NCI-H748 (cell line): ENCODE measurements at regions not wholly inside any gene's neighbourhood (a gene's known extent, or its start where the extent isn't known, plus 50 kb on each side); places are given as distances from the start of the nearest gene placed in this dataset.
"Not testable (repeated sequence)": the region's sequence is repeated elsewhere in the genome, so short reads cannot be mapped to it uniquely, and the experiment has no call there.

Source experiments
- DNase-seq: peaks from one replicate; lab custom pipeline; 2025; ENCODE audit not compliant: unreplicated experiment; lab: John Stamatoyannopoulos, UW

DNA sequence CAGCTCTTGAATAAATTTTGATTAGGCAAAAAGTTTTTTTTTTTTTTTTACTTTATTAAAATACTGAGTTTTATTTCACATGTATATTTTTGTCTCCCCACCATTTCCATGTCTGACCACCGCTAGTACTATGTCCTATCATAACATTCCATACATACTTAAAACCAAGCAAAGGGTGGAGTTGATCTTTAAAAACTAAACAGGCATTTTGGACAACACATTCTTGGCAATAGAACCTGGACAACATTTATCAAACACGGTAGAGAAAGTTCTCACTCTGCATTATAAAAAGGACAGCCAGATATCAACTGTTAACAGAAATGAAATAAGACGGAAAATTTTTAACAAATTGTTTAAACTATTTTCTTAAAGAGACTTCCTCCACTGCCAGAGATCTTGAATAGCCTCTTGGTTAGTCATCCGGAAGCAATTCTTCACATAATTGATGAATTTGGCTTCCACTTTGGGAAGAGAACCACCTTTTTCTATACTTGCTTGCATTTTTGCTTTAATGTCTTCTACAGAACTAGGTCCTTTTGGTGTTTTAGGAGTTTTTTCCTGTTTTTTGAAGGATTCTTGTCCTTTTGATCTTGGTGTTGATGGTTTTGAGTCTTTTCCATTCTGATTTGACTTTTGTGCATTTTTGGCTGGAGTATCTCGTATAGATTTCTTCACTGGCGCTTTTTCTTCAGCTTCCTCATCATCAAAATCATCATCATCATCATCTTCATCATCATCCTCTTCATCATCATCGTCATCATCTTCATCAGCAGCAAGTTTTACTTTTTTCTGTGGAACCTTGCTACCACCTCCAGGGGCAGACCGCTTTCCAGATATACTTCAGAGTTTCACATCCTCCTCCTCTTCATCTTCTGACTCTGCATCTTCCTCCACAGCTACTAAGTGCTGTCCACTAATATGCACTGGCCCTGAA is 58.7 kb downstream of the POU5F2 start:
- DNase-seq, result not testable (repeated sequence)

DNA sequence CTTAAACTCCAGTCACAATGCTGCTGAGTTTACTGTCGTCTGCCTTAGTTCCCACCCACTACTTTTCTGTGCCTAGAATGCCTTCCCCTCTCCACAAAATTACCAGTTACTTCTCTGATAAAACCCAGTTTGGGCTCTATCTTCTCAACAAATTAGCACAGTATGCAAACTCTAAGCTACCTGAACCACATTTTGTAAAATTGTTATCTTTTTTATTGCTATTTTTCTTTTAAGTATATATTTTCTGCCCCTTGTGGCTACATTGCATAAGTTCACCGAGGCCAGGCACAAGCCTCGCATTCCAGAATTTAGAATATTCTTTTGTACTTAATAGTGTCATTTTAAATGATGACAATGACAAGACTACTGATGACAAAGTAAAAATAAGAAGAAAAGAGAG is 60.0 kb downstream of the POU5F2 start:
- DNase-seq, result no peak

DNA sequence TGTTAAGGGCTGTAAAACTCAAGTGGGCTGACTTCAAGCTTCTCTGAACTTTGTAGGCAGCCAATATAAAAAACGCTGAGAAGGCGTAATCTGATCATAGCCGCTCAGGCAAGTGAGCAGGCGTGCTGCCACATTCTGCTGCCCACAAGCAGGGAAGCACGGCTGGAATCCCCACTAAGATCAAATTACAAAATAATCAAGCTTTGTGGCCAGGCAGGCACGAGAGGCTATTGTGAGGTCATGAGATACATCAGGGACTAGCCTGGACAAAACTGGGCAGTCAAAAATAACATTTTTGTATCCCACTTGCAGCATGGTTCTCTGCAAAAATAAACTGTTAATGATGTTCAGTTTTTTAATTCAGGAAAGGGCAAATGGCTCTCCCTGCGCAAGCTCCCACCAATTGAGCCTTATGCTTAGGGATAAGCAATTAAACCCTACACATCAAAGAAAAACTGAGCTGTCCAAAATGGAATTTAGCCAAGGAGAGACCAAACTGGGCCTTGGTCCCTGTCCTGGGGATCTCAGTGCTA is 64.0 kb downstream of the POU5F2 start:
- peak; percentile 97 for DNase-seq

DNA sequence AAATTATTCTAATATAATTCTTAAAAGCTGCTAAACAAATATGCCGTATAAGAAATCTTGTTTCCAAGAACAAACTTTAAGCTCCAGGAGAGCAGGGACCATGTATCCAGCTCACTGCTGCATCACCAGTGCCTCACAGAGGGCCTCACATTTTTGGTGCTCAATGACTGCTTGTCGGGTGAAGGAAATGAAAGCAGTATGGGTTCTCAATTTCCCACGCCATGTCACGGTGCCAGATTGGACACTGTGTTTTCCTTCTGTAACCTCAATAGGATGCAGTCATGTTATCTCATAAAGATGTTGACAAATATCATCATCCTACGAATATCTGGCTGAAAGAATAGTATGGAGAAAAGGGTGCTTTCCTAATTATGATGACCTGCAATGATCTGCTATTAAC is 64.7 kb downstream of the POU5F2 start:
- peak; percentile 65 for DNase-seq

GRCh38 chr5:93675460-93676450 is 65.6 kb downstream of the POU5F2 start:
- DNase-seq, result peak; percentile 94

GRCh38 chr5:93674866-93675459 is 66.4 kb downstream of the POU5F2 start:
- peak; percentile 26 for DNase-seq

DNA sequence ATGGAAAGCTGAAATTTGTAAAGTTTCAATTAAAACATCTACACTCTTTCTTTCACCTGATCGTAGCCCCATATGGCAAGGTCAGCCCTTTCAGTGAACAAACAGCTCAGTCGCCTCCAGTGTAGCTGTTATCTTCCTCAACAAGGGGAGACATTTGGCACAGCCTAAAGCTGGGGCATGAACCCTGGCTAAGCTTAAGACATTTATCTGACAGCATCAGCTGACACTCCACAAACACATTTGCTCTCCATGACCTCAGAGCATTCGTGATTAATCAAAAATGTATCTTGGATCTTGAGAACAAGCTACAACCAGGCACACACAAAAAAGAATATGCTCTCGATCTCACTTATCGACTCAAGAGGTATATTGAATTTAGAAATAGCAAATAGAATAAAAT is 67.3 kb downstream of the POU5F2 start:
- peak; percentile 6 for DNase-seq

DNA sequence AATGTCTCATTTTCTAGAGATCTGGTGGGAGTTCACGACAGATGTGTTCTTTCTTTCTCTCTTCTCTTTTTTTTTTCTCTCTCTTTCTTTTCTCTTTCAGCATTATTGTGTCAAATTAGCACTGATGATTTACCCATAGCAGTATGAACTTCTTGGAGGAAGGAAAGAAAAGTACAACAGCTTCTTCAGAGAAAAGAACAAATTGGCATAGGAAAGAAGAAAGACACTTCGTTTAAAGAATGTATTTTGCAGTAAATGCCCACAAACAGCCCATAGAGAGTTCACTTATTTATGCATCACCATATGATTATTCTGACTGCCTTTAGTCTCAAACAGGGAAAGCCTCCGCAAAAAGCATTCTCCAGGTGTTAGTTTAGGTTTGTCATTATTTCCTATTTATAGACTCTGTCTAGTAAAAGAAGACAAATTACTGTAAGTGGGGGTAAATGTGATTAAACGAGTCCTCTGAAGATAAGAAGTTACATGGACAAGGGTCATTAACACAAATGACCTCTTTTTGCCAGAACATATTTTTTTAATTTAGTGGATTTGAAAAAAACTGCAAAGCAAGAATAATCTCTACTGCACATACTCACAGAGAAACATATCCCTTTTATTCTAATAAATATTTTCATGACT is 68.0 kb downstream of the POU5F2 start:
- no peak for DNase-seq

- DNase-seq, result peak; percentile 79
These were observed 75.8 kb downstream of the POU5F2 start for GRCh38 chr5:93665648-93666047.

DNA sequence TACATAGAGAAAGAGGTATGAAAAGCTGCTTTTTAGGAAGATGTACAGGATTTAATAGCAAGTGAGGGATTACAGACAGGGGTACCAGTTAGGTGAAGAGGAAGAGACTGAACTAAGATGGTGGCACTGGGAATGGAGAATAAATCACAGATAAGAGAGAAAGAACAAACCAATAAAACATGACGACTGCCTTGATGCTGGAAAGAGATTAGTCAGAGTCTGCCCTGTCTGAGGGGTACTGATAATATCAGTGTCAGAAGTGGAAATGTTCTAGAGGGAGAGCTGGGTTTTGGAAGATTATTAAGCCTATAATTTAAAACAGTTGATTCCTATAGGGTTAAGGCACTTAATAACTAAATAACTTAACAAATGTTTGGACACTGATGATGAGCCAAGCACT is 77.7 kb downstream of the NR2F1 start:
- DNase-seq, result no peak

GRCh38 chr5:93658044-93658443 is 75.0 kb downstream of the NR2F1 start:
- no peak for DNase-seq

DNA sequence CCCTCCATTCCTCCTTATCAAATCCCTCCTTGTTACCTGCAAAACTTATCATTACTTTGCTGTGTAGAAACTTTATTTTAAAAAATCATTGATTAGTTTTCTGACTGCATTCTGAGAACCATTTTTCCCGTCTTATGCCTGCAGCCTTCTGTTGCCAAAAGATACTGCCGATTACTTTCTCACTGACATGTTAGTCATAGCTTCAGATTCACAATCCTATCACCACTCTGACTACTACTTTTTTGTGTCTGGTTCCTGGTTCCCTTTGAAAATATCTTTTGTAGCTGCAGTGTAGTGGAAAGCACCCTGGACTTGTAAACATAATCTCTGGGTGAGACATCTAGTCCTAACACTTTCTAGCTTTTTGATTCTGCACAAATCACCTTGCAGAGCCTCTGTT is 71.7 kb downstream of the NR2F1 start:
- DNase-seq, result no peak

DNA sequence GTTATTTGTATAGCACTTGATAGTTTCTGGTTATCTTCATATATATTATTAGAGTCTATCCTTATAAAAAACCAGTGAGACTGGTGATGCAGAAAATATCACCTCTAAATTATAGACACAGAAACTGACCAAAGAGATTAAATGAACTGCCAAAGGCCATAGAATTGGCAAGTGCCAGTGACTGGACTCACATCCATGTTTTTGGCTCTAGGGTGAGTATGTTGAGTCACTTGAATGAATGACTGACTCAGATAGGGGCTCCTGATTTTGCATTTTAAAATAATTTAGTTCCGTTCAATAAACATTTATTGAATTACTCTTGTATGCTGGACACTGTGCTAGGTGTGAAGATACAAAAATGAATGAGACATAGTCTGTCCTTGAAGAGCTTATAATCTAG is 70.7 kb downstream of the NR2F1 start:
- no peak for DNase-seq

DNA sequence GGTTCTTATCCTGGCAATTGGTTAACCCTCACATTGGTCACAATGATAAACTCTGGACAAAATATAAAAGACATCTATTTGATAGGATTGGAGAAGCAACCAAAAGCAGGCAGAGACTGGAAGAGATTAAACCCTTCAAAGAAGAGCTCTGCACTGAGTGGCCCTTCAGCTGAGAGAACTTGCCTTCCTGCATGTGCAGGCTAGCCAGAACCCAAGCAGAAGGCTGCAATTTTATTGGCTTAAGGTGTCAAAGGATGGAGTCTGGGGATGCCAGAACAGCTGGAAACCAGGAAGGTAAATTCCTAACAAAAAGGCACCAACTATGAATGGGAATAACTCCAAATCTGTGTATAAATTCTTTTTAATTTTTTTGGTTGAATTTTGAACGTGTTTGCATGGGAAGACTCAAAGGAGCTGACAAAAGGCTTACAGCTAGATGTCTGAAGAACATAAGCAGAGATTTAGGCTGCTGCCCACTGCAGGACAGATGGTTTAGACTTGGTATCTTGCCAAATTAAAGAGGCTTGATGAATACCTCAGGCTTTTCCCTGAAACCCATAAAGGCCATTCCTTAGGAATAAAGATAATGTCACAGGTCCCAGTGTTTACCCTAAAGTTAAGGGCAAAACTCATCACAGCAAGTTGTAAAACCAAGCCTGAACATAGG is 66.3 kb downstream of the NR2F1 start:
- DNase-seq, result peak; percentile 18

DNA sequence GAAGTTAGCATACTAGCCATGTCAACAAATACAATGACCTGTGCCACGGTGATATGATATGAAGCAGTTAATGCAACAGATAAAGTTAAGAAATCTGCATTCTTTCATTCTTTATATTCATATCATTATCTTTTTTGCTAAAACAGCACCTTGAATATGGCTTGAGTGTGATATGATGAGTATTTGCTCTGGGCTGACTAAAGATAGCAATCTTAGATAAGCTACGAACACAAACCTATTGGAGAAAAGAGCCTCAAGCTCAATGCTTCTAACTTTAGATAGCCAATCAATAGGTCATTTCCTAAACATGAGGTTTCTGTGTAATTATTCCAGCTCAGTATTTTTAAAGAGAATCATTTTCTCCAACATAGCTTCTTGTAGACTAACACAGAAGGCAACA is 61.7 kb downstream of the NR2F1 start:
- no peak for DNase-seq
